GM12878 (cell line): ENCODE measurements at regions not wholly inside any gene's neighbourhood (a gene's known extent, or its start where the extent isn't known, plus 50 kb on each side); places are given as distances from the start of the nearest gene placed in this dataset.

Experiments used
- CTCF ChIP-seq, 3 experiments: IDR thresholded peaks in 2 of 3; conservative IDR thresholded peaks in 1 of 3; 2 replicates each; pipeline ENCODE4 v1.5.1; 2011; ENCODE audit warnings: low read depth in 3 of 3, low read length in 3 of 3, mild to moderate bottlenecking in 3 of 3, control low read depth in 2 of 3, moderate library complexity in 2 of 3, inconsistent platforms in 1 of 3, mixed read lengths in 1 of 3; ENCODE audit not compliant: control insufficient read depth in 2 of 3, insufficient read depth in 1 of 3; ENCODE audit errors: extremely low read depth in 1 of 3
- EP300 ChIP-seq, 2 experiments: fragments of 150-350 bp in 1 of 2; IDR thresholded peaks; 2 replicates each; pipeline ENCODE4 v1.6.1; 2011 to 2012; ENCODE audit warnings: low read depth in 2 of 2, low read length in 2 of 2, borderline replicate concordance in 1 of 2, improper control_type of control experiment in 1 of 2, inconsistent platforms in 1 of 2; ENCODE audit not compliant: control insufficient read depth in 1 of 2
- FOXM1 ChIP-seq: IDR thresholded peaks from 2 replicates; pipeline ENCODE4 v1.6.1; 2012; ENCODE audit warnings: low read depth, mild to moderate bottlenecking, inconsistent platforms, low read length, moderate library complexity
- GATAD2B ChIP-seq: fragments of 450-650 bp; conservative IDR thresholded peaks from 2 replicates; pipeline ENCODE4 v1.6.1; 2017; ENCODE audit warnings: low read depth, mild to moderate bottlenecking, moderate library complexity
- MAX ChIP-seq: IDR thresholded peaks from 2 replicates; pipeline ENCODE4 v1.6.1; 2012; ENCODE audit warnings: low read depth, low read length, improper control_type of control experiment
- MXI1 ChIP-seq: fragments of 150-350 bp; IDR thresholded peaks from 2 replicates; pipeline ENCODE4 v1.6.1; 2011; ENCODE audit warnings: low read depth, mild to moderate bottlenecking, inconsistent platforms, low read length, improper control_type of control experiment
- NRF1 ChIP-seq: conservative IDR thresholded peaks from 2 replicates; pipeline ENCODE4 v1.6.1; 2011; ENCODE audit warnings: mild to moderate bottlenecking, low read depth, low read length, improper control_type of control experiment
- PAX5 ChIP-seq: IDR thresholded peaks from 2 replicates; pipeline ENCODE4 v1.6.1; 2011; ENCODE audit warnings: low read depth, low read length, borderline replicate concordance
- PKNOX1 ChIP-seq: fragments of 450-650 bp; IDR thresholded peaks from 2 replicates; pipeline ENCODE4 v1.6.1; 2016; ENCODE audit warnings: mild to moderate bottlenecking
- REST ChIP-seq: IDR thresholded peaks from 2 replicates; pipeline ENCODE4 v1.6.1; 2012; ENCODE audit warnings: mild to moderate bottlenecking, low read depth, low read length
- SIX5 ChIP-seq: IDR thresholded peaks from 2 replicates; pipeline ENCODE4 v1.6.1; 2011; ENCODE audit warnings: mild to moderate bottlenecking, low read depth, low read length, moderate library complexity; ENCODE audit not compliant: severe bottlenecking
- USF1 ChIP-seq: IDR thresholded peaks from 2 replicates; pipeline ENCODE4 v1.6.1; 2011; ENCODE audit warnings: borderline replicate concordance, low read depth, mild to moderate bottlenecking, moderate library complexity, mixed read lengths, low read length; ENCODE audit not compliant: insufficient read depth; ENCODE audit errors: extremely low read length

- TF ChIP-seq REST (no peak), GATAD2B (no peak), NRF1 (no peak), PKNOX1 (no peak), USF1 (no peak), FOXM1 (no peak), CTCF (IDR thresholded peaks at IDR 0.05 in 2 of 3, conservative IDR thresholded peaks at IDR 0.05 in 1 of 3; ENCODE audit: control insufficient read depth in 2 of 3, extremely low read depth in 1 of 3, insufficient read depth in 1 of 3, low read depth in 3 of 3, low read length in 3 of 3) (no peak), SIX5 (no peak), EP300 (IDR thresholded peaks at IDR 0.05; ENCODE audit: borderline replicate concordance in 1 of 2, control insufficient read depth in 1 of 2, low read depth in 2 of 2, low read length in 2 of 2) (no peak), MXI1 (no peak), PAX5 (no peak), MAX (no peak)
Observed at GRCh38 chr7:131090188-131090587, 237.5 kb upstream of the MKLN1 start.
